Activated naive CD8-positive, alpha-beta T cell (primary cell): ENCODE measurements at regions not wholly inside any gene's neighbourhood (a gene's known extent, or its start where the extent isn't known, plus 50 kb on each side); places are given as distances from the start of the nearest gene placed in this dataset.
"Not testable (repeated sequence)": the region's sequence is repeated elsewhere in the genome, so short reads cannot be mapped to it uniquely, and the experiment has no call there.

Source experiments
- H3K27ac Mint-ChIP-seq: one replicate; pipeline ENCODE4 v1.8.0; 2021; ENCODE audit warnings: mixed read lengths
- H3K27me3 Mint-ChIP-seq: one replicate; pipeline ENCODE4 v1.8.0; 2021; ENCODE audit warnings: mixed read lengths
- H3K36me3 Mint-ChIP-seq: one replicate; pipeline ENCODE4 v1.8.0; 2021; ENCODE audit warnings: mixed read lengths
- H3K4me1 Mint-ChIP-seq: one replicate; pipeline ENCODE4 v1.8.0; 2021; ENCODE audit warnings: low read depth, mixed read lengths
- H3K4me3 Mint-ChIP-seq: one replicate; pipeline ENCODE4 v1.8.0; 2021; ENCODE audit warnings: mild to moderate bottlenecking, mixed read lengths
- H3K9me3 Mint-ChIP-seq: one replicate; pipeline ENCODE4 v1.8.0; 2021; ENCODE audit warnings: low read depth, mixed read lengths

DNA sequence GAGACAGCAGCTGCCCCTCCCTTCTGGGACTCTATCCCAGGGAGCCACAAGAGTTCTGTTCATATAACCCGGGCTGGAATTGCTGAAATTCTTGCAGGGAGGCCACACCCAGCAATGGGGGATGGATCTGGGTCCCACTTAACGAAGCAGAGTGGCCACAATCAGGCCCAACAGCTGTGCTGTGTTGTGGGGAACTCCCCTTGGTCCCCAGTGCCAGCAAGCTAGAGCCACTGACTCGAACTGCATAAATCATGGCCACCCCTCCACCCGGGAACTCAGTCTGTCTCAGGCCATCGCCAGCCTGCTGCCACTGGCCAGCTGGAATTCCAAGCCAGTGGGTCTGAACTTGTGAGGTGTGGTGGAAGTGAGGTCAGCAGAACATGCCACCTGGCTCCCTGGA is 111.1 kb downstream of the KLF8 start:
- Mint-ChIP-seq H3K27me3 (no peaks in the 10 kb centered on the region), H3K4me3 (no peak overlapping the region), H3K27ac (no peak overlapping the region), H3K4me1 (peaks cover 62% of the 10 kb centered on the region), H3K9me3 (peaks cover 4% of the 10 kb centered on the region), H3K36me3 (peaks cover 14% of the 10 kb centered on the region)

DNA sequence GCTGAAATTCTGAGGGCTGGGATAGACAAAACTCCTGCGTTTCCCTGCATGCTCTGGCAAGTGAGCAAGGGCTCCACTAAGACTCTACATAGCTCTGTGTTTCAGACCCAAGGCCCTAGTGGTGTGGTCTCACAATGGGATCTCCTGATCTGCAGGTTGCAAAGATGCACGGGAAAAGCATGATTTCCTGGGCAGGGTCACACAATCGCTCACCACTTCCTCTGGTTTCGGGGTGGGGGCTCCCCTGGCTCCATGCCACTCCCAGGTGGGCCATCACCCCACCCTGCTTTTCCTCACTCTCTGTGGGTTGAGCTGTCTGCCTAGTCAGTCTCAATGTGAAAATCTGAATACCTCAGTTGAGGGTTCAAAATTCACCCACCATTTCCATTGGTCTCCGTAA is 111.5 kb downstream of the KLF8 start:
- H3K4me1 Mint-ChIP-seq, result peaks cover 62% of the 10 kb centered on the region
- no peak overlapping the region for H3K27ac Mint-ChIP-seq
- H3K36me3 Mint-ChIP-seq, result peaks cover 11% of the 10 kb centered on the region
- H3K9me3 Mint-ChIP-seq, result peaks cover 4% of the 10 kb centered on the region
- H3K4me3 Mint-ChIP-seq, result peak overlapping the region; percentile 30
- H3K27me3 Mint-ChIP-seq, result no peaks in the 10 kb centered on the region

DNA sequence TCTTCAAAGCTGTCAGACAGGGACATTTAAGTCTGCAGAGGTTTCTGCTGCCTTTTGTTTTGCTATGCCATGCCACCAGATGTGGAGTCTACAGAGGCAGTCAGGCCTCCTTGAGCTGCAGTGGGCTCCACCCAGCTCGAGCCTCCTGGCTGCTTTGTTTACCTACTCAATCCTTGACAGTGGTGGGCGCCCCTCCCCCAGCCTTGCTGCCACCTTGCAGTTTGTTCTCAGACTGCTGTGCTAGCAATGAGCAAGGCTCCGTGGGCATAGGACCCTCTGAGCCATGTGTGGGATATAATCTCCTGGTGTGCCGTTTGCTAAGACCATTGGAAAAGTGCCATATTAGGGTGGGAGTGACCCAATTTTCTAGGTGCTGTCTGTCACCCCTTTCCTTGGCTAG is 126.0 kb downstream of the KLF8 start:
- H3K36me3 Mint-ChIP-seq, H3K27ac Mint-ChIP-seq, H3K27me3 Mint-ChIP-seq, H3K4me1 Mint-ChIP-seq, H3K9me3 Mint-ChIP-seq, H3K4me3 Mint-ChIP-seq: not testable (repeated sequence)

- H3K9me3 Mint-ChIP-seq, H3K27me3 Mint-ChIP-seq, H3K36me3 Mint-ChIP-seq: not testable (repeated sequence)
- peak overlapping the region; percentile 90 for H3K27ac Mint-ChIP-seq
- peak overlapping the region; percentile 58 for H3K4me3 Mint-ChIP-seq
- peaks cover 50% of the 10 kb centered on the region for H3K4me1 Mint-ChIP-seq
These were observed 133.0 kb downstream of the KLF8 start for GRCh38 chrX:56365171-56365570.

DNA sequence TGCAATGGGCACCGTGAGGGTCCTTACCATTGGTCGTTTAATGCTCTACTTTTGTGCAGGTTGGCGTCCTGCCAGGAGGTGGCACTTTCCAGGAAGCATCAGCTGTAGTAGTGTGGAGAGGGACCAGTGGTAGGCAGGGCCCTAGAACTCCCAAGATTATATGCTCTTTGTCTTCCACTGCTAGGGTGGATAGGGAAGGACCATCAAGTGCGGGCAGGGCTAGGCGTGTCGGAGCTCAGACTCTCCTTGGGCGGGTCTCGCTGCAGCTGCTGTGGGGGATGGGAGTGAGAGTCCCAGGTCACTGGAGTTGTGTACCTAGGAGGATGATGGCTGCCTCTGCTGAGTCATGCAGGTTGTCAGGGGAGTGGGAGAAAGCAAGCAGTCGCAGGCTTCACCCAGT is 134.7 kb downstream of the KLF8 start:
- Mint-ChIP-seq H3K27ac (no peak overlapping the region), H3K9me3 (no peaks in the 10 kb centered on the region), H3K4me1 (peaks cover 50% of the 10 kb centered on the region)

GRCh38 chrX:56368962-56369361 is 136.8 kb downstream of the KLF8 start:
- peaks cover 50% of the 10 kb centered on the region for H3K4me1 Mint-ChIP-seq
- H3K9me3 Mint-ChIP-seq, result no peaks in the 10 kb centered on the region
- H3K36me3 Mint-ChIP-seq, result no peaks in the 10 kb centered on the region

More for the DNA sequence above, 134.7 kb downstream of the KLF8 start:
- H3K27me3 Mint-ChIP-seq, result no peaks in the 10 kb centered on the region
- peaks cover 3% of the 10 kb centered on the region for H3K36me3 Mint-ChIP-seq
- H3K4me3 Mint-ChIP-seq, result no peak overlapping the region

DNA sequence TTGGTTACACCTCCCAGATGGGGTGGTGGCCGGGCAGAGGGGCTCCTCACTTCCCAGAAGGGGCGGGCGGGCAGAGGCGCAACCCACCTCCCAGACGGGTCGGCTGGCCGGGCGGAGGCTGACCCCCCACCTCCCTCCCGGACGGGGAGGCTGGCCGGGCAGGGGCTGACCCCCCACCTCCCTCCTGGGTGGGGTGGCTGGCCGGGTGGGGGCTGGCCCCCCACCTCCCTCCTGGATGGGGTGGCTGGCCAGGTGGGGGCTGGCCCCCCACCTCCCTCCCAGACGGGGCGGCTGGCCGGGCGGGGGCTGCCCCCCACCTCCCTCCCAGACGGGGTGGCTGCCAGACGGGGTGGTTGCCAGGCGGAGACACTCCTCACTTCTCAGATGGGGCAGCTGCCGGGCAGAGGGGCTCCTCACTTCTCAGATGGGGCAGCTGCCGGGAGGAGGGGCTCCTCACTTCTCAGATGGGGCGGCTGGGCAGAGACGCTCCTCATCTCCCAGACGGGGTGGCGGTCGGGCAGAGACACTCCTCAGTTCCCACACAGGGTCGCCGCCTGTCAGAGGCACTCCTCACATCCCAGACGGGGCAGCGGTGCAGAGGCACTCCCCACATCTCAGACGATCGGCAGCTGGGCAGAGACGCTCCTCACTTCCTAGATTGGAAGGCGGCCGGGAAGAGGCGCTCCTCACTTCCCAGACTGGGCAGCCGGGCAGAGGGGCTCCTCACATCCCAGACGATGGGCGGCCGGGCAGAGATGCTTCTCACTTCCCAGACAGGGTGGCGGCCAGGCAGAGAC is 148.0 kb downstream of the KLF8 start:
- H3K4me1 Mint-ChIP-seq, result peaks cover 35% of the 10 kb centered on the region
- not testable (repeated sequence) for H3K36me3 Mint-ChIP-seq, H3K27me3 Mint-ChIP-seq, H3K9me3 Mint-ChIP-seq, H3K27ac Mint-ChIP-seq, H3K4me3 Mint-ChIP-seq

More at GRCh38 chrX:56368962-56369361, 136.8 kb downstream of the KLF8 start:
- H3K27ac Mint-ChIP-seq, result peak overlapping the region; percentile 64
- H3K4me3 Mint-ChIP-seq, result peak overlapping the region; percentile 32
- H3K27me3 Mint-ChIP-seq, result no peaks in the 10 kb centered on the region

DNA sequence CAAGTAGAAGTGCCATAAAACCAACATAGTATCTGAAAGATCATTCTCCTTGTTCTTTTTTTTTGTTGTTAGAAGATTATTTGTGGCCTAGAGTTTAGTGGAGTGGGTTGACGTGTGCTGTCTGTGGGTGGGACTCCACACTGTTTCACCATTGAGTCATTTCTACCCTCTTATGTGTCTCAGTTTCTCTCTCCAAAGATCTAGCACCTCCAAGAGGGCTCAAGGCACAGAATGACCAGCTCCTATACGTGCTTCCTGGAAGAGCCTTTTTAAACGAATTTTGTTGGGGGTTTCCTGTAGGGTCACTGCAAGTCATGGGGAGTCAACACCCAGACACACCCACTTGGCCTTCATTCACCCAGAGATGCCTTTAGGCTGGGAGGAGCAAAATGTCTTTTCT is 150.1 kb downstream of the KLF8 start:
- H3K27ac Mint-ChIP-seq, result peak overlapping the region; percentile 90
- H3K27me3 Mint-ChIP-seq, result no peaks in the 10 kb centered on the region
- H3K36me3 Mint-ChIP-seq, result peaks cover 2% of the 10 kb centered on the region
- H3K9me3 Mint-ChIP-seq, result no peaks in the 10 kb centered on the region
- H3K4me1 Mint-ChIP-seq, result peaks cover 51% of the 10 kb centered on the region
- peak overlapping the region; percentile 65 for H3K4me3 Mint-ChIP-seq

DNA sequence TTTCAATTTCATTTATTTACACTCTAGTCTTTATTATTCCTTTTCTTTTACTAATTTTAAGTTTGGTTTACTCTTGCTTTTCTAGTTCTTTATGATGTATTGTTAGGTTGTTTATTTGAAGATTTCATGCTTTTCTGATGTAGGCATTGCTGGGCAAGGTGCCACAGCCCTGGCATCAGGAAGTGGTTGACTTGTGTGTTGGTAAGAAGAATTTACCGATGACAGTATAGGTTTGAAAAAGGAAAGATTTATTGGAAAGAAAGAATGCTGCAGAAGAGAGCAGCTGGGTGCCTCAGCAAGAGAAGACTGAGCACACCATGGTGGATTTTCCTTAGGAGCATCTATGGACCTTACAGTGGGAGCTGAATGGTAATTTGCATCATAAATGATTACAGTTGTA is 153.2 kb downstream of the KLF8 start:
- Mint-ChIP-seq H3K9me3 (no peaks in the 10 kb centered on the region), H3K4me3 (peak overlapping the region; percentile 85), H3K36me3 (peaks cover 2% of the 10 kb centered on the region), H3K4me1 (peaks cover 66% of the 10 kb centered on the region), H3K27ac (peak overlapping the region; percentile 94), H3K27me3 (no peaks in the 10 kb centered on the region)

DNA sequence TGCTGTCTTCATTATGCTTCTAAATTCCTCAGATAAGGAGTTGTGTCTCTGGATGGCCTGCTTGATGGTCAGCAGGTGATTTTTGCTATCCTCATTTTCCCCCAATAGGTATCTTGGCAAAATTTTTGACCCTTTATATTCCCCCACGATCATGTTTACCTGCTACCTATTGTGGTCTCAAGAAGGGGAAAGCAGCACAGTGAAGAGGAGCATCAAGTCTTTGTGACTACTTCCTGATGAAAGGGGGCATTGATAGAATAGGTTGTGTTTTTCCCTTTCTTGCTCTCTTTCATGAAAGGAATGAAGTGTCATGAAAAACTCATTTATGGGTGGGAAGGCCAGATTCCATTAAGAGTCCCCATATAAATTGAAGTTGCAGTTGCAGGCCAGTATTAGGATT is 153.8 kb downstream of the KLF8 start:
- peak overlapping the region; percentile 85 for H3K4me3 Mint-ChIP-seq

GRCh38 chrX:56397636-56398035 is 165.5 kb downstream of the KLF8 start:
- H3K27ac Mint-ChIP-seq, result peak overlapping the region; percentile 87
- peaks cover 7% of the 10 kb centered on the region for H3K36me3 Mint-ChIP-seq
- H3K9me3 Mint-ChIP-seq, result no peaks in the 10 kb centered on the region
- H3K4me1 Mint-ChIP-seq, result peaks cover 51% of the 10 kb centered on the region
- no peaks in the 10 kb centered on the region for H3K27me3 Mint-ChIP-seq
- H3K4me3 Mint-ChIP-seq, result peak overlapping the region; percentile 56

More for the DNA sequence above, 153.8 kb downstream of the KLF8 start:
- Mint-ChIP-seq H3K36me3 (peaks cover 3% of the 10 kb centered on the region), H3K27ac (peak overlapping the region; percentile 94), H3K9me3 (no peaks in the 10 kb centered on the region), H3K27me3 (no peaks in the 10 kb centered on the region), H3K4me1 (peaks cover 68% of the 10 kb centered on the region)

DNA sequence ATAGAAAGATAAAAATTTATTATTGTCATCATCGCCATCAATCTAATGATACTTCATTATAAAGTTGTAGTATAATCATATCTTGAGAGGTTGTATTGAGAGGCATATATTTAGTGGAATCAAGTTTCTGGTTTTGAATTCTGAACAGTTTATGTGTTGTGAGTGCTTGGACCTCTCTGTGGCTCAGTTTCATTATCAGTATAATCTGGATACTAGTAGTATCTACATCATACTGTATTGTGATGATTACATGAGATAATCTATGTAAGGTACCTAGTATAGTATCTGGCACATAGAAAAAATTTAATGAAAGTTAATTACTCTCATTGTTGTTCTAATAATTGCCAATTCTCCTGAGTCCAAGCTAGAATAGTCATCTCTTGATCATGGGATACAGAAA is 161.2 kb upstream of the UBQLN2 start:
- Mint-ChIP-seq H3K4me3 (no peak overlapping the region), H3K27ac (peak overlapping the region; percentile 61), H3K27me3 (no peaks in the 10 kb centered on the region), H3K36me3 (peaks cover 10% of the 10 kb centered on the region), H3K4me1 (peaks cover 47% of the 10 kb centered on the region), H3K9me3 (no peaks in the 10 kb centered on the region)

DNA sequence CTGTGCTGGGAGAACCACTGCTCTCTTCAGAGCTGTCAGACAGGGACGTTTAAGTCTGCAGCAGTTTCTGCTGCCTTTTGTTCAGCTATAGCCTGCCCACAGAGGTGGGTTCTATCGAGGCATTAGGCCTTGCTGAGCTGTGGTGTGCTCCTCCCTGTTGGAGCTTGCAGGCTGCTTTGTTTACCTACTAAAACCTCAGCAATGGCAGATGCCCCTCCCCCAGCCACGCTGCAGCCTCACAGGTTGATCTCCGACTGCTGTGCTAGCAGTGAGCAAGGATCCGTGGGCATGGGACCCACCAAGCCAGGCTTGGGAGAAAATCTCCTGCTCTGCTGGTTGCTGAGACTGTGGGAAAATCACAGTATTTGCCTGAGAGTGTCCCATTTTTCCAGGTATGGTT is 133.8 kb upstream of the UBQLN2 start:
- Mint-ChIP-seq H3K36me3 (peaks cover 9% of the 10 kb centered on the region), H3K4me3 (no peak overlapping the region), H3K27ac (no peak overlapping the region), H3K27me3 (no peaks in the 10 kb centered on the region), H3K4me1 (peaks cover 34% of the 10 kb centered on the region), H3K9me3 (no peaks in the 10 kb centered on the region)

- not testable (repeated sequence) for H3K9me3 Mint-ChIP-seq, H3K4me1 Mint-ChIP-seq, H3K27me3 Mint-ChIP-seq, H3K27ac Mint-ChIP-seq, H3K4me3 Mint-ChIP-seq
- peaks cover 12% of the 10 kb centered on the region for H3K36me3 Mint-ChIP-seq
These were observed 111.4 kb upstream of the UBQLN2 start for GRCh38 chrX:56451981-56452380.

GRCh38 chrX:56462389-56462788 is 101.0 kb upstream of the UBQLN2 start:
- peaks cover 4% of the 10 kb centered on the region for H3K9me3 Mint-ChIP-seq
- peaks cover 22% of the 10 kb centered on the region for H3K36me3 Mint-ChIP-seq
- no peak overlapping the region for H3K27ac Mint-ChIP-seq
- peaks cover 19% of the 10 kb centered on the region for H3K4me1 Mint-ChIP-seq
- no peaks in the 10 kb centered on the region for H3K27me3 Mint-ChIP-seq
- no peak overlapping the region for H3K4me3 Mint-ChIP-seq

DNA sequence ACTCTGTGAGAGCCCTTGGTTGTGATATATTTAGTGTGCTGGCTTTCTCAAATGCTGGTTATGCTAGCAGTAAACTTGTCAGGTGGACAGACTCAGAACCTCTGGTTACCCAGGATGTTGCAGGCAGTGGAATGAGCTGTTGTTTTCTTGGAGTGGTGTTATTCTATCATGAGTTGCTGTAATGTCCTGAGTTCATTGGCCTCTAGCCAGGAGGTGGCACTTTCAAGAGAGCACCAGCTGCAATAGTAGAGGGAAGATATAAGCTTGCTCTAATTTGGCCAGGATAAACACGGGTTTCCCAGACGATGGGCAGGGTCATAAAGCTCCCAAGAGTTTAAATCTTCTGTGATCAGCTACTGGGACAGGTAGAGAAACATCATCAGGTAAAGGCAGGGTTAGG is 95.0 kb upstream of the UBQLN2 start:
- Mint-ChIP-seq H3K36me3 (peaks cover 7% of the 10 kb centered on the region), H3K4me1 (peaks cover 22% of the 10 kb centered on the region), H3K9me3 (peaks cover 4% of the 10 kb centered on the region), H3K27me3 (no peaks in the 10 kb centered on the region), H3K4me3 (no peak overlapping the region), H3K27ac (no peak overlapping the region)
